Mucosa of descending colon (tissue), 3 donors: ENCODE measurements at regions not wholly inside any gene's neighbourhood (a gene's known extent, or its start where the extent isn't known, plus 50 kb on each side); places are given as distances from the start of the nearest gene placed in this dataset.

ENCODE experiments used
- ATAC-seq: fragments of 200-7000 bp; cut with Tn5 transposase; one replicate; pipeline ENCODE4 v1.9.1; 2020; ENCODE audit warnings: mild to moderate bottlenecking, moderate library complexity
- DNase-seq, 3 donors: peaks; one replicate each; pipeline ENCODE4 v3.0.0-alpha.2; 2020
- H3K36me3 ChIP-seq: fragments of 200-600 bp; one replicate; pipeline ENCODE4 v1.8.0; 2021; ENCODE audit warnings: low read depth, mild to moderate bottlenecking
- H3K4me1 ChIP-seq: fragments of 200-600 bp; one replicate; pipeline ENCODE4 v1.8.0; 2021; ENCODE audit warnings: low read depth, mild to moderate bottlenecking
- H3K4me3 ChIP-seq: fragments of 200-600 bp; one replicate; pipeline ENCODE4 v1.8.0; 2021; ENCODE audit warnings: mild to moderate bottlenecking
- H3K9me3 ChIP-seq: fragments of 200-600 bp; one replicate; pipeline ENCODE4 v1.8.0; 2021; ENCODE audit warnings: mild to moderate bottlenecking
- intact Hi-C, 2 donors: fragments of 100-400 bp; cut with DNase I in 1 of 2; cut with micrococcal nuclease in 1 of 2; formaldehyde crosslinking; loops; one replicate each; pipeline versions ENCODE4 v1.11.0 to v1.11.1; 2022; cut with DNase I, micrococcal nuclease
- TF ChIP-seq, protein P1 (sequence below): fragments of 200-600 bp; IDR thresholded peaks from one replicate; pipeline ENCODE4 v1.8.0; 2022; ENCODE audit warnings: antibody characterized with exemption, mild to moderate bottlenecking
- donor health status: DM: no; HTN: no; CAD: no; lungs with moderate emphysema.
- donor health status: DM: no; HTN: no; CAD: no.
- donor health status: DM: no; HTN: yes; CAD: no.

DNA sequence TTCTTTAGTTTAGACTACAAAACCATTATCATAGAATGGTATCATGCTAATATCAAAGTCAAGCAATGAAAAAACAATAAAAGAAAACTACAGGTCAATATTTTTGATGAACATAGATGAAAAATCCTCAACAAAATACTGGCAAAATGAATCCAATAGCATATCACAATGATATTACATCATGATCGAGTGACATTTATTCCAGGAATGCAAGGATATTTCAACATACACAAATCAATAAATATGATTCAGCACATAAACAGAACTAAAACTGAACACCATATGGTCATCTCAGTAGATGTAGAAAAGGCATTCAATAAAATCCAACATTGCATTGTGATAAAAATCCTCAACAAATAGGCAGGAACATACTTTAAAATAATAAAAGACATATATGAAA, 1657.7 kb downstream of the KCNT2 start:
- Histone ChIP-seq H3K4me3 (no peak overlapping the region), H3K36me3 (no peaks in the 10 kb centered on the region), H3K9me3 (no peaks in the 10 kb centered on the region), H3K4me1 (no peaks in the 10 kb centered on the region)
- TF ChIP-seq, protein P1, sequence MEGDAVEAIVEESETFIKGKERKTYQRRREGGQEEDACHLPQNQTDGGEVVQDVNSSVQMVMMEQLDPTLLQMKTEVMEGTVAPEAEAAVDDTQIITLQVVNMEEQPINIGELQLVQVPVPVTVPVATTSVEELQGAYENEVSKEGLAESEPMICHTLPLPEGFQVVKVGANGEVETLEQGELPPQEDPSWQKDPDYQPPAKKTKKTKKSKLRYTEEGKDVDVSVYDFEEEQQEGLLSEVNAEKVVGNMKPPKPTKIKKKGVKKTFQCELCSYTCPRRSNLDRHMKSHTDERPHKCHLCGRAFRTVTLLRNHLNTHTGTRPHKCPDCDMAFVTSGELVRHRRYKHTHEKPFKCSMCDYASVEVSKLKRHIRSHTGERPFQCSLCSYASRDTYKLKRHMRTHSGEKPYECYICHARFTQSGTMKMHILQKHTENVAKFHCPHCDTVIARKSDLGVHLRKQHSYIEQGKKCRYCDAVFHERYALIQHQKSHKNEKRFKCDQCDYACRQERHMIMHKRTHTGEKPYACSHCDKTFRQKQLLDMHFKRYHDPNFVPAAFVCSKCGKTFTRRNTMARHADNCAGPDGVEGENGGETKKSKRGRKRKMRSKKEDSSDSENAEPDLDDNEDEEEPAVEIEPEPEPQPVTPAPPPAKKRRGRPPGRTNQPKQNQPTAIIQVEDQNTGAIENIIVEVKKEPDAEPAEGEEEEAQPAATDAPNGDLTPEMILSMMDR: no peak
- intact Hi-C loops: no loop called here
- no peak for ATAC-seq
- DNase-seq: no peak

DNA sequence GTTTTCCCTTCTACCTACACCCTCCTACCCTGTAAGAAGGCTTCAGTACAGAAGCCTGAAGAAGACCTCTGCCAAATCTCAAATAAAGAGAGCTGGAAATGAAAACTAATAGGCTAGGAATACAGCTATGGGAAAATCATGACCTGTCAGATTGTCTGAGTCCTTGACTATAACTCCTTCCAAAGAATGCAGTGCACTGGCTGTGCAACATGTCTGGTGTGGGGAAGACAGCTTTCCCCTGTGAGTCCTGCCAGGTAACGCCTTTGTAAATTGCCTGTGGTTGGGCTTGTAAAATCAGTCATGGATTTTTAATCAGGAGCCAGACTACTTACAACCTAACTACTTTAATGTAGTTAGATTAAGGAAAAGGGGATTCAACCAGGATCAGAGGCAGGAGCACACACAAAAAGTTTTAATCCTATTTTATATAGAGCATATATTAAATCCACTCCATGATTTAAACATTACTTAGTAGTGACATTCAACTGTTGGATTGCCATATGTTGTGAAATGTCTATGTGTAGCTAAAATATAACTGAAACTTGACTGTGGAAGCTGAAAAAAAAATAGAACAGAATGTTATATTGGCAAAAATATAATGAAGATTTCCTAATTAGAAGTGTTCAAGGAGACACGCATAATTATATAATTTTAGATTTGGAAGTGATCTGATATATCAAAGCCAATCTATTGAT, 1667.8 kb downstream of the KCNT2 start:
- intact Hi-C loops: no loop called here

DNA sequence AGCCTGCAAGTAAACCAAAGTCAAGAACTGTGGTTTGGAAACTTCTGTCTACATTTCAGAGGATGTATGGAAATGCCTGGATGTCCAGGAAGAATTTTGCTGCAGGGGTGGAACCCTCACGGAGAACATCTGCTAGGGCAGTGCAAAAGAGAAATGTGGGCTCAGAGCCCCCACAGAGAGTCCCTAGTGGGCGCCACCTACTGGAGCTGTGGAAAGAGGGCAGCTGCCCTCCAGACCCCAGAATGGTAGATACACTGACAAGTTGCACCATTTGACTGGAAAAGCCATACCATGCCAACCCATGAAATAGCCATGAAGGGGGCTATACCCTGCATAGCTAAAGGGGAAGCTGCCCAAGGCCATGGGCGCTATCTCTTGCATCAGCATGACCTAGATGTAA, 1672.4 kb downstream of the KCNT2 start:
- Histone ChIP-seq H3K4me3 (no peak overlapping the region), H3K4me1 (no peaks in the 10 kb centered on the region), H3K9me3 (no peaks in the 10 kb centered on the region), H3K36me3 (no peaks in the 10 kb centered on the region)
- ATAC-seq: no peak
- DNase-seq: no peak
- TF ChIP-seq, protein P1: no peak
- intact Hi-C loops: no loop called here

More for the DNA sequence above, 1667.8 kb downstream of the KCNT2 start:
- H3K9me3 ChIP-seq: no peaks in the 10 kb centered on the region
- TF ChIP-seq, protein P1: no peak
- no peaks in the 10 kb centered on the region for H3K36me3 ChIP-seq
- no peak overlapping the region for H3K4me3 ChIP-seq
- ATAC-seq (no peak), DNase-seq (no peak)
- H3K4me1 ChIP-seq: no peaks in the 10 kb centered on the region

GRCh38 chr1:194931166-194931565, 1677.1 kb downstream of the KCNT2 start:
- DNase-seq (no peak), ATAC-seq (no peak)
- no peak overlapping the region for H3K4me3 ChIP-seq
- intact Hi-C loops: no loop called here
- TF ChIP-seq, protein P1: no peak
- H3K4me1 ChIP-seq: no peaks in the 10 kb centered on the region
- no peaks in the 10 kb centered on the region for H3K36me3 ChIP-seq
- H3K9me3 ChIP-seq: no peaks in the 10 kb centered on the region

- DNase-seq: no peak
- Histone ChIP-seq H3K4me1 (no peaks in the 10 kb centered on the region), H3K4me3 (no peak overlapping the region), H3K9me3 (no peaks in the 10 kb centered on the region), H3K36me3 (no peaks in the 10 kb centered on the region)
- intact Hi-C loops: no loop called here
- ATAC-seq: no peak
- TF ChIP-seq, protein P1: no peak
Measured at GRCh38 chr1:194930132-194930531, 1678.1 kb downstream of the KCNT2 start.

DNA sequence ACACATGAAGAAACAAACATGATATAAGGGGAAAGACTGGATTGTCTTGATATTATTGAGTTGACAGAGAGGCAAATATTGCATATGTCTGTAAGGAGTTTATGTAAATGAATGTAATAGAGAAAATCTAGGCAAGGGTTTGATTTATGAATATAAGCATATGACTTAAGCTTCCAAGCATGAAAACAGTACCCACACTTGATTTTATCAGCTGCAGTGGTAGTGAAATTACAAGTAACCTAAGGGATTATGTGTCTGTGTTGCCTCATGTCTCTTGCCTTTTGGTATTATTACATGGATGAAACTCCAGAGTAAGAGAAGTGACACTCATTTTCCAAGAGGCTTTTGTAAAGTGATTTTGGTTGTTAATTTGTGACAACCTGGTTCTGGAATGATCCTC, 1678.9 kb downstream of the KCNT2 start:
- H3K4me1 ChIP-seq: no peaks in the 10 kb centered on the region
- H3K36me3 ChIP-seq: no peaks in the 10 kb centered on the region
- no peaks in the 10 kb centered on the region for H3K9me3 ChIP-seq
- DNase-seq (no peak), ATAC-seq (no peak)
- TF ChIP-seq, protein P1: no peak
- no peak overlapping the region for H3K4me3 ChIP-seq
- intact Hi-C loops: no loop called here
